ENCODE measurements at regions not wholly inside any gene's neighbourhood (a gene's known extent, or its start where the extent isn't known, plus 50 kb on each side); places are given as distances from the start of the nearest gene placed in this dataset.

- no peak for DNase-seq (ENCODE audit: low read depth in 2 of 3, low spot score in 2 of 3)
These were observed 156.4 kb downstream of the OMA1 start for GRCh38 chr1:58390091-58390490.

DNA sequence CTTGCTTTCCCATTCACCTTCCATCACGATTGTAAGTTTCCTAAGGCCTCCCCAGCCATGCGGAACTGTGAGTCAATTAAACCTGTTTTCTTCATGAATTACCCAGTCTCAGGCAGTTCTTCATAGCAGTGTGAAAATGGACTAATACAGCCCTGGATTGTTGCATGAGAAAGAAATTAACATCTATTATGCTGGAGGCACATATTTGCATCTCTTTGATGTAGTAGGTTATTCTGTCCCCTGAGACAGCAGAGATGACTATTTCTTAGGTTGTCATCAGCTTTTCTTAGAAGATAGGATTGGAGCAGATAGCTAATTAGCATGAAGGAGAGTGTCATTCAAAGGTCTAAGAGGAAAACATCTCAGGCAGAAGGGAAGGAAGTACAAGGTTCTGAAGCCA lies 166.2 kb downstream of the OMA1 start:
- no peak for DNase-seq (ENCODE audit: low read depth in 2 of 3, low spot score in 2 of 3)

DNA sequence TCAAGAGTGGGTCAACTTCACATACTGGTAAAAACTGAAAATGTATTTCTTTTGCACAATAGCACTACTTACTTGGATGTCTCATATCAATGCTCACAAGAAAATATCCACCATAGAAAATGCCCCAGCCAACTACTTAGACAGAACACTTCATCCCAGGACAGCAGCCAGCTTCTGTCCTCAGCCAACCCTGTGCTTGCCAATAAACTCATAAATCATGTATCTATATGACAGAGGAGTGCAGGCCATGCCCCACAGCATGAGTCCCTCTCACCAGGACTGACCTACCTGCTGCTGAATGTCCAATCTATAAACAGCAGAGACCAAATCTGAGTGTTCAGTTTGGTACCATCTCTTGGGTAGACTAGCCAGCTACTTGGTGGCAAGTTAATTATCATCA lies 179.3 kb downstream of the OMA1 start:
- no peak for DNase-seq (ENCODE audit: low read depth in 2 of 3, low spot score in 2 of 3)

- DNase-seq (ENCODE audit: low read depth in 2 of 3, low spot score in 2 of 3): no peak
These were observed 181.2 kb downstream of the OMA1 start for GRCh38 chr1:58365328-58365727.

DNA sequence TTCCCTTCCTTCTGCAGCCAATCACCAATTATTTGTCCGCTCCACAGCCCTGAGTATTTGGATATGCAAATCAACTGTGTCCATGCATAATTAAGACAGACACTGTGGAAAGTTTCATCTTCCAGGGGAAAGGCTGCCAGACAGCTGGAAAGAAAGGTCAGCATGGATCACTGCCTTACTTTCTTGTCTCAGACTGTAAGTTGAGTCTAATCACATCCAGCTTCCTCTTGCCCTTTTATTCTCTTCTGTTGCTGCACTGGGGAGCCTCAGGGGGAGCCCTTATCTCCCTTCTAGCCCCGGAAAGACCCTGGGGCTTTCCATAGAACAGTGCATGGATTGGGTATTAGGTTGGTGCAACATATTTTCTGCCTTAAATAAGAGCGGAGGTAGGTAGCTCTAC lies 182.9 kb downstream of the OMA1 start:
- no peak for DNase-seq (ENCODE audit: low read depth in 2 of 3, low spot score in 2 of 3)

DNA sequence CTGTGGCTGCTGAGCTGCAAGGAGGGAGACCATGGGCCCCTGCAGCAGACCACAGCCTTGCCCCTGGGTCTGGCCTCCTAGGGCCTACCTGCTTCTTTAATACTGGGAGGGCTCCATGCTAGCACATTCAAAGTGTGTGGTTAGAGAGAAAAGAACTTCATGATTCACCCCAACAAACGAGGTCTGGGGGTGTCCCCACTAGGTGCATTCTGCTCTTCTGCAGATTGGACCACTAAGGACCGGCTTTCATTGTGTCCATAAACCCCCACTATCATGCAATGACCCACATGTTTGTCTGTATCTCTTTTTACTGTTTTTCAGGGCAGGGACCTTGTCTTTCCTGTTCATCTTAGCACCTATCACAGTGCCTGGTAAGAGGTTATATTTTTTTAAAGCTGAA lies 185.4 kb downstream of the OMA1 start:
- DNase-seq (ENCODE audit: low read depth in 2 of 3, low spot score in 2 of 3): no peak

DNA sequence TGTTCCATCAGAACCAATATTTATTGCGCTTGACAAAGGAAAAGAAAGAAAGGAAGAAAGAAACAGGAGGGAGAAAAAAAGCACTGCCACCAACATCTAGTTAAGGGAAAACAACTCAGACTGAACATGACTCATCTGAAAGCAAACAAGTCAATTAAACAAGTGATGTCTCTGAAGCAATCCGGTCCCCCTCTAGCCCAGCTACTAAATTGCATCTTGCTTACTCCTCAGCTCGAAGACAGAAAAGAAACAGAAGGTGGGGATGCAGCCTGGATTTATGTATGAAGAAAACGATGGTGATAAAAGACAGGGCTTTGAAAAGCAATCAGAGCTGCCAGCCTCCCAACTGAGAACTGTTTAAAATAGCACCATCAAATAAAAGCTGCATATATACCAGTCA lies 188.2 kb downstream of the OMA1 start:
- DNase-seq (ENCODE audit: low read depth in 2 of 3, low spot score in 2 of 3): no peak

- DNase-seq (ENCODE audit: low read depth in 2 of 3, low spot score in 2 of 3): no peak
These were observed 190.1 kb downstream of the OMA1 start for GRCh38 chr1:58356402-58356801.

- no peak for DNase-seq (ENCODE audit: low read depth in 2 of 3, low spot score in 2 of 3)
These were observed 193.4 kb downstream of the OMA1 start for GRCh38 chr1:58353168-58353567.

DNA sequence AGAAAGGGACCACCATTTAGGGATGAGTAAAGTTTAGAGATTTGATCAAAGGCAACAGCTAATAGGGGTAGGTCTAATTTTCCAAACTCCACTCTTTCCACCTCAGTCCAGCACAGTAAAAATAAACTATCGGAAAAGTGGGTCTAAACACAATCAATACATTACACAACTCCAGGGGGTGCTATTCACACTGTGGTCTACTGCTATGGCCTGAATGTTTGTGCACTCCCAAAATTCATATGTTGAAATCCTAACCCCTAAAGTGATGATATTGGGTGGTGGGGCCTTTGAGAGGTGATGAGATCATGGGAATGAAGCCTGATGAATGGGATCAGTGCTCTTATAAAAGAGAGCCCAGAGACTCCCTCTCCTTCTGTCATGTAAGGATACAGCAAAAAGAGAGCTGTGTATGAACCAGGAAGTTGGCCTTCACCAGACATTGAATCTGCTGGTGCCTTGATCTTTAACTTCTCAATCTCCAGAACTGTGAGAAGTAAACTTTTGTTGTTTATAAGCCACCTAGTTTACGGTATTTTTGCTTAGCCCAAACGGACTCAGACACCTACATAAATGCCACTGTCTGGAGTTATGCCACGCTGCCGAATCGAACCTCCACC lies 193.9 kb downstream of the OMA1 start:
- no peak for DNase-seq (ENCODE audit: low read depth in 2 of 3, low spot score in 2 of 3)

GRCh38 chr1:58346036-58346355 lies 200.5 kb downstream of the OMA1 start:
- DNase-seq (ENCODE audit: low read depth in 2 of 3, low spot score in 2 of 3): no peak

DNA sequence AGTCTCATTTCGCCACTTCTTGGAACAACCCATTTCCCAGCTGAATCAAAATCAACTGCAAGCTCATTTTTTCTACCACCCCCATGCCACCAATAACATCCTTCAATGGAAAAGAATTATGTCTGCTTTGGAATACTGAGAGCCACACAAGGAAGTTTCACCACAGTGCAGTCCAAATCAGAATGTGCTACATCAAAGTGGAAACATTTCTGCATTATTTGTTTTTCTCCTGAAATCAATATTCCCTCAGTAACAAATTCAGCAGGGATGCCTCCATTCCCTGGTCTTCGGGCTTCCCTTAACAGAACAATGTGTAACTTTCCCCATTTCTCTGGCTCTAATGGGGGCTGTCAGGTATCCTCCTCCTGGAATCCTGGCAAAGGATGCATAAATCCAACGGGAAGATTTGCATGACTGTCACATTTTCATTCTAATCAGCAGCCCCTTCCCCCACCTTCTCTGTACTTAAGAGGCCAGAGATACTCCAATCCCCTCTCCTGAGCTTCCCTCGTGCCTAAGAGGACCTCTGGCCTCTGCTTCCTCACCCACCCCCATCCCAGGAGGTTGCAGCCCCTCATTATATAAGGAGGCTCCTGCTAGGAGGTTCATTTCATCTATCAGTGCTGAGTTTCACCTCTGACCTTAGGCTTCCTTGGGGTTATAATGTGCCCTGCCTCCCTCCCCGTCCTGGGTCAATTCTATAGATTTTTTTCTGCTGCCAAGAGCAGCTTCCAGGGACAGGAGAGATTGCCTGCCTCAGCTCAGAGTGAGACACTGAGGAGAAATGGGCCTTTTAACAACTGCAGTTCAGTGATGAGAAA lies 201.1 kb downstream of the OMA1 start:
- no peak for DNase-seq (ENCODE audit: low read depth in 2 of 3, low spot score in 2 of 3)

DNA sequence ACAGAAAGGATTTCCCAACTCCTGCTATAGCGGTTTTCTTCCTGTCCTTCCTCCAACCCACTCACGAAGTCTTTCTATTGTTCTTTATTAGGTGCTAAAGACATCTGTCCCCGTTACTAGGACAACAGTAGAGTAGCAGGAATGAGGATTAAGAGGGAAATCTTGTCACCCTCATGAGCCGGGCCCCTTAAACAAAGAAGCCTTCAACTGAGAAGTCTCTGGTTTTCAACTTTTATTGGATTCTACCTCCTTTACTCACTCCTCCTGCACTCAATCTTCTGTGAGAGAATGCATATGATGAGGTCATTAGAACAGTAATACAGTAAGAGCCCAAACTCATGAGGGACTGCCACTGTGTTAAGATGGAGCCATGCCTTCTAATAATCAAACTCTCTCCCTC lies 206.3 kb downstream of the OMA1 start:
- DNase-seq (ENCODE audit: low read depth in 2 of 3, low spot score in 2 of 3): no peak

GRCh38 chr1:58338081-58338480 lies 208.4 kb downstream of the OMA1 start:
- DNase-seq (ENCODE audit: low read depth in 2 of 3, low spot score in 2 of 3): no peak

DNA sequence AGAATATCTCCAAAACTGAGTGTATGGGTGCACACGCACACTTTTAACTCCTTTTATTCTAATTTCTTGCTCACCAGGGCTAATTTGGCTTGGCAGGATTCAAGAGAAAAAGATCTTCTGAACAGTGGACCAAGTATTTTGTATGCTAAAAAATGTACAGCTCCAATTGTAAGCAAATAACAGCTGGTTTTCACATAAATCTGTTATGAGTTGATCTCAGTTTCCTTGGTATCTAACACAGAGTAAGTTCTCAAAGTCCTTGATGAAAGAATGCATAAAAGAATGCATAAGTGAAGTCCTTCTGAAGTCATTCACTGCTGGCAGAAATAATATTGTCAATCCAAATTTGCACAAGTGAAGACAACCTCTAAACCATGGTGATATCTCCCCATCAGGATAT lies 213.0 kb downstream of the OMA1 start:
- no peak for DNase-seq (ENCODE audit: low read depth in 2 of 3, low spot score in 2 of 3)

DNA sequence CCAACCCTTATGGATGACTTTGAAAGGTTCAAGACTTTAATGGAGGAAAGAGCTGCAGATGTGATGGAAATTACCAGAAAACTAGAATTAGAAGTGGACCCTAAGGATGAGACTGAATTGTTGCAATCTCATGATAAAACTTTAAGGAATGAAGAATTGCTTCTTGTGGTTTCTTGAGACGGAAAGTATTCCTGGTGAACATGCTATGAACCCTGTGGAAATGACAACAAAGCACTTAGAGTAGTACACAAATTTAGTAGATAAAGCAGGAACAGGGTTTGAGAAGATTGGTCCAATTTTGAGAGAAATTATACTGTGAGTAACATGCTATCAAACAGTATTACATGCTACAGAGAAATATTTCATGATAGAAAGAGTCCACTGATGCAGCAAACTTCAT lies 215.4 kb downstream of the OMA1 start:
- no peak for DNase-seq (ENCODE audit: low read depth in 2 of 3, low spot score in 2 of 3)

GRCh38 chr1:58325866-58326265 lies 220.7 kb downstream of the OMA1 start:
- DNase-seq (ENCODE audit: low read depth in 2 of 3, low spot score in 2 of 3): no peak

DNA sequence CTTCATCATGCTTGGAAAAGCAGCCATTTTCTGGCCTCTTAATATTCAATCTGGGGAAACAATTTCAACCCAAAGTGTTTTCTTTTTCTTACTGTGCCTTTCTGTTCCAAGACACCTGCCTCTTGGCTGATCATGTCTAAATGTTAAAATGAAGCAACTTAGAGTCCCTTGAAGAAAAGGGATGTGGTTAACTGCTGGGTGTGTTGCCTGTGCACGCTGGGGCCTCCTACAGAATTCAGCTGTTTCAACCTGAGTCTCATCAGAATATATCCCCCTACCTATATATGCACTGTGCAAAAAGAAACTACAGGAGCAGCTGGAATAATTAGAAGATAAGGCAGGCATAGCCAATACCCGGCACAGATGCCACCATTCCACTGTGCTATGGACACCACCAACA lies 222.0 kb downstream of the OMA1 start:
- no peak for DNase-seq (ENCODE audit: low read depth in 2 of 3, low spot score in 2 of 3)

DNA sequence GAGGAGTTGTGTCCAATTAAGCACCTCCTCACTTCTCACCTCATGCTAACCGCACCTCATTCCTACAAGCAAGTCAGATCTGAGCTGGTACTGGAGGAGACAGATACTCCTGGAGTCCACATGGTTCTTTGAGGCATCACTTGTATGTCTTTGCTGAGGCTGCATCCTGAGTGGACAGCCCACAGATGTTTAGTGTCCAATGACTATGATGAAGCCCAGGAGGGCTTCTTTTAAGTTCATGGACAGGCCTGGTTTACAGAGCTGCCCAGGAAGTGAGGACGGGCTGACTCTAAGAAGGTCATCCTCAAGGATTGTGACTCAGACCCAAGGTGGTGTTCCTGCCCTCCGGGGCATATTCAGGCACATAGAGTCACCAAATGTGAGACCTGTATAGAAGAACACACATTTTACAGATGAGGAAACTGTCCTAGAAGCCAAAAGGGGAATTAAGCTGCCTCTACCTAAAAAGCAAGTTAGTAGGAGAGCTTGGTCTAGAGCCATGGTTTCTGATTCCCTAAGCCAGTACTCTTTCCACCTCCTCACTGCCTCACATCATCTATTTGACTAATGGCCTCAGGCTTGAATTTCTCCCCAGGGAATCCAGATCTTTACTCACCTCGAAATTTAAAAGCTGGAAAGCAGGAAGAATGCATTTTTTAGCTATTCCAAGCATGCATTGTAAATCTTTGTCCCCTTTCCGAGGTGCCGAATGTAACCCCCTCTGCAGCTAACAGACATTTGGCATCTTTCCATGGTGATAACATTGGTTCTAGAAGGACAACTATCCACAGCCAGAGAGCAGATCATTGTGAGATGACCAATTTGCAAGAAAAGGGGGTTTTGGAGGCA lies 228.1 kb downstream of the OMA1 start:
- DNase-seq (ENCODE audit: low read depth in 2 of 3, low spot score in 2 of 3): no peak

- DNase-seq (ENCODE audit: low read depth in 2 of 3, low spot score in 2 of 3): no peak
These were observed 228.8 kb downstream of the OMA1 start for GRCh38 chr1:58317694-58318093.

- DNase-seq (ENCODE audit: low read depth in 2 of 3, low spot score in 2 of 3): no peak
These were observed 229.4 kb downstream of the OMA1 start for GRCh38 chr1:58317086-58317485.

DNA sequence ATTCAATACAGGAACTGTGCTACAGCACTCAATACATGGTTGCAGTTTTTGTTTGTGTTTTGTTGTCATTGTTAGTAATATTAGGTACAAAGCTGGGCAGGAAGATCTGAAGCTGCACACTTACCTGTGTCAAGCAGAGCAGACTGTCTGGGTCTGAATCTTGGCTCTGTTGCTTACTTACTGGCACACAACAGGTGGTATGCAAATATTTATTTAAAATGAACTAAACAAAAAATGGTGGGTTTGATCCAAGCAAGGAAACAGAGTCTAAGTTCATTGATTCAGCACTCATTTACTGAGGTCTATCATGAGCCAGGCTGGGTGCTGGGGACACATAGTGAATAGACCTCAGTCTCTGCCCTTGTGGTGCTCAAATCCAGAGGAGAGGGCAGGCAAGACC lies 230.4 kb downstream of the OMA1 start:
- no peak for DNase-seq (ENCODE audit: low read depth in 2 of 3, low spot score in 2 of 3)

Measured in hematopoietic multipotent progenitor cell (in vitro differentiated cells).